22Rv1 (cell line): ENCODE measurements at regions not wholly inside any gene's neighbourhood (a gene's known extent, or its start where the extent isn't known, plus 50 kb on each side); places are given as distances from the start of the nearest gene placed in this dataset.

Experiments used
- CTCF ChIP-seq: fragments of 450-650 bp; IDR thresholded peaks from 2 replicates; pipeline ENCODE4 v1.5.1; 2017; ENCODE audit warnings: mild to moderate bottlenecking
- ZFX ChIP-seq: fragments of 450-650 bp; IDR thresholded peaks from 2 replicates; pipeline ENCODE4 v1.6.1; 2017; ENCODE audit warnings: antibody characterized with exemption, borderline replicate concordance

DNA sequence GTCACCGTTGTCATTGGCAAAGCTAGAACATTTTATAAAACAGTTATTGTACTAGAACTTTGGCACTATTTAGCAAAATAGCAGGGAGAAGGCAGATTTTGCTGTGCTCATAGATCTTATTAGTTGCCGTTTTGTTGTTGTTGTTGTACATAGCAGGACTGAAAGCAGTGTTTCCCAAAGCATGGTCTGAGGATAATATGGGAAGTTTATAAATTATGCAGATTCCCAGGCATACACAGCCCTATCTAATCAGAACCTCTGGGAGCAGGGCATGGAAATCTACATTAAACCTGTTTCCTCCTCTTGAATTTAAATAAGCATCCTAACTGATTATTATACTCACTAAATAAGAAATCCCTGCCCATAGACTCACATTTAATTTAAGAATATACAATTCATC is 87.9 kb downstream of the RAP2B start:
- TF ChIP-seq CTCF (no peak), ZFX (no peak)
